ENCODE measurements at regions not wholly inside any gene's neighbourhood (a gene's known extent, or its start where the extent isn't known, plus 50 kb on each side); places are given as distances from the start of the nearest gene placed in this dataset.
"Not testable (repeated sequence)": the region's sequence is repeated elsewhere in the genome, so short reads cannot be mapped to it uniquely, and the experiment has no call there.

GRCh38 chr6:134402372-134402984 lies 84.6 kb upstream of the SGK1 start:
- DNase-seq (ENCODE audit: low read depth, low spot score) = no peak
- H3K27ac ChIP-seq = no peak overlapping the region

- H3K27ac ChIP-seq = peak overlapping the region; percentile 37
- no peak for DNase-seq (ENCODE audit: low read depth, low spot score)
Measured at GRCh38 chr6:134400941-134401340, 83.0 kb upstream of the SGK1 start.

- DNase-seq (ENCODE audit: low read depth, low spot score) = no peak
- H3K27ac ChIP-seq = no peak overlapping the region
Measured at GRCh38 chr6:134398453-134398852, 80.5 kb upstream of the SGK1 start.

GRCh38 chr6:134397676-134398075 lies 79.8 kb upstream of the SGK1 start:
- DNase-seq (ENCODE audit: low read depth, low spot score) = no peak

GRCh38 chr6:134394905-134395304 lies 77.0 kb upstream of the SGK1 start:
- H3K27ac ChIP-seq = peak overlapping the region; percentile 49
- no peak for DNase-seq (ENCODE audit: low read depth, low spot score)

More at GRCh38 chr6:134397676-134398075, 79.8 kb upstream of the SGK1 start:
- no peak overlapping the region for H3K27ac ChIP-seq

- DNase-seq (ENCODE audit: low read depth, low spot score) = no peak
- H3K27ac ChIP-seq = peak overlapping the region; percentile 49
Measured at GRCh38 chr6:134394208-134394607, 76.3 kb upstream of the SGK1 start.

GRCh38 chr6:134391205-134391604 lies 73.3 kb upstream of the SGK1 start:
- H3K27ac ChIP-seq = no peak overlapping the region
- no peak for DNase-seq (ENCODE audit: low read depth, low spot score)

- no peak for DNase-seq (ENCODE audit: low read depth, low spot score)
- H3K27ac ChIP-seq = no peak overlapping the region
Measured at GRCh38 chr6:134389658-134390057, 71.7 kb upstream of the SGK1 start.

GRCh38 chr6:134389129-134389528 lies 71.2 kb upstream of the SGK1 start:
- H3K27ac ChIP-seq = no peak overlapping the region
- no peak for DNase-seq (ENCODE audit: low read depth, low spot score)

- DNase-seq (ENCODE audit: low read depth, low spot score); H3K27ac ChIP-seq: not testable (repeated sequence)
Measured at GRCh38 chr6:134386482-134386881, 68.6 kb upstream of the SGK1 start.

- no peak for DNase-seq (ENCODE audit: low read depth, low spot score)
- no peak overlapping the region for H3K27ac ChIP-seq
Measured at GRCh38 chr6:134381959-134382358, 64.0 kb upstream of the SGK1 start.

GRCh38 chr6:134379599-134379998 lies 61.7 kb upstream of the SGK1 start:
- peak overlapping the region; percentile 72 for H3K27ac ChIP-seq
- no peak for DNase-seq (ENCODE audit: low read depth, low spot score)

- peak overlapping the region; percentile 72 for H3K27ac ChIP-seq
- DNase-seq (ENCODE audit: low read depth, low spot score) = peak; percentile 97
Measured at GRCh38 chr6:134379076-134379475, 61.2 kb upstream of the SGK1 start.

- H3K27ac ChIP-seq = peak overlapping the region; percentile 72
- DNase-seq (ENCODE audit: low read depth, low spot score) = no peak
Measured at GRCh38 chr6:134378426-134378825, 60.5 kb upstream of the SGK1 start.

GRCh38 chr6:134376785-134377184 lies 58.9 kb upstream of the SGK1 start:
- no peak overlapping the region for H3K27ac ChIP-seq
- DNase-seq (ENCODE audit: low read depth, low spot score) = no peak

GRCh38 chr6:134375220-134375580 lies 57.3 kb upstream of the SGK1 start:
- no peak for DNase-seq (ENCODE audit: low read depth, low spot score)
- H3K27ac ChIP-seq = no peak overlapping the region

GRCh38 chr6:134374491-134375219 lies 56.7 kb upstream of the SGK1 start:
- no peak for DNase-seq (ENCODE audit: low read depth, low spot score)
- H3K27ac ChIP-seq = no peak overlapping the region

GRCh38 chr6:134373993-134374392 lies 56.1 kb upstream of the SGK1 start:
- H3K27ac ChIP-seq = peak overlapping the region; percentile 25
- no peak for DNase-seq (ENCODE audit: low read depth, low spot score)

GRCh38 chr6:134373282-134373922 lies 55.5 kb upstream of the SGK1 start:
- DNase-seq (ENCODE audit: low read depth, low spot score) = peak; percentile 44
- peak overlapping the region; percentile 25 for H3K27ac ChIP-seq

- peak overlapping the region; percentile 25 for H3K27ac ChIP-seq
- no peak for DNase-seq (ENCODE audit: low read depth, low spot score)
Measured at GRCh38 chr6:134372603-134373281, 54.8 kb upstream of the SGK1 start.

- H3K27ac ChIP-seq = no peak overlapping the region
- DNase-seq (ENCODE audit: low read depth, low spot score) = no peak
Measured at GRCh38 chr6:134368670-134369069, 50.8 kb upstream of the SGK1 start.

Measured in epithelial cell of prostate (primary cell).